ENCODE measurements at regions not wholly inside any gene's neighbourhood (a gene's known extent, or its start where the extent isn't known, plus 50 kb on each side); places are given as distances from the start of the nearest gene placed in this dataset.

DNA sequence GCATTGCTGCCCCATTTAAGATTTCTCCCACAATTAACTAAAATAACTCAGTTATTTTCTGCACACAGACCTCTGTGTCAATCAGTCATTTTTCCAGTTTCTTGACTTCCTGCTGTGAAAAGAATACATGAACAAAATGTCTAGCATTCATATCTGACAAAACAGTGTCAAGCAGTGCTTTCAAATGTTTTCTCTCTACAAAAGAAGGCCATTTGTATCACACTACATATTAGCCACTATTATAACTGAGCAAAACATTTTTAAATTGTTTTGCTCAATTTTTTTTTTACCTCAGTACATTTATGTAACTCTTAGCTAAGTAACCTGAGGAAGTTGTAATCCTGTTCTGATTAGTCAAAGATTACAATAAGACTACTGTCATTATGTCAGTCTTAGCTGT, 1498.5 kb upstream of the PRMT6 start:
- no peak overlapping the region for H3K27ac ChIP-seq (replicated peaks)
- TF ChIP-seq, protein P1, sequence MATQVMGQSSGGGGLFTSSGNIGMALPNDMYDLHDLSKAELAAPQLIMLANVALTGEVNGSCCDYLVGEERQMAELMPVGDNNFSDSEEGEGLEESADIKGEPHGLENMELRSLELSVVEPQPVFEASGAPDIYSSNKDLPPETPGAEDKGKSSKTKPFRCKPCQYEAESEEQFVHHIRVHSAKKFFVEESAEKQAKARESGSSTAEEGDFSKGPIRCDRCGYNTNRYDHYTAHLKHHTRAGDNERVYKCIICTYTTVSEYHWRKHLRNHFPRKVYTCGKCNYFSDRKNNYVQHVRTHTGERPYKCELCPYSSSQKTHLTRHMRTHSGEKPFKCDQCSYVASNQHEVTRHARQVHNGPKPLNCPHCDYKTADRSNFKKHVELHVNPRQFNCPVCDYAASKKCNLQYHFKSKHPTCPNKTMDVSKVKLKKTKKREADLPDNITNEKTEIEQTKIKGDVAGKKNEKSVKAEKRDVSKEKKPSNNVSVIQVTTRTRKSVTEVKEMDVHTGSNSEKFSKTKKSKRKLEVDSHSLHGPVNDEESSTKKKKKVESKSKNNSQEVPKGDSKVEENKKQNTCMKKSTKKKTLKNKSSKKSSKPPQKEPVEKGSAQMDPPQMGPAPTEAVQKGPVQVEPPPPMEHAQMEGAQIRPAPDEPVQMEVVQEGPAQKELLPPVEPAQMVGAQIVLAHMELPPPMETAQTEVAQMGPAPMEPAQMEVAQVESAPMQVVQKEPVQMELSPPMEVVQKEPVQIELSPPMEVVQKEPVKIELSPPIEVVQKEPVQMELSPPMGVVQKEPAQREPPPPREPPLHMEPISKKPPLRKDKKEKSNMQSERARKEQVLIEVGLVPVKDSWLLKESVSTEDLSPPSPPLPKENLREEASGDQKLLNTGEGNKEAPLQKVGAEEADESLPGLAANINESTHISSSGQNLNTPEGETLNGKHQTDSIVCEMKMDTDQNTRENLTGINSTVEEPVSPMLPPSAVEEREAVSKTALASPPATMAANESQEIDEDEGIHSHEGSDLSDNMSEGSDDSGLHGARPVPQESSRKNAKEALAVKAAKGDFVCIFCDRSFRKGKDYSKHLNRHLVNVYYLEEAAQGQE (IDR thresholded peaks at IDR 0.05; ENCODE audit: insufficient replicate concordance, low read depth) = no peak
- TF ChIP-seq GABPA (IDR thresholded peaks at IDR 0.05; ENCODE audit: low read depth) = no peak
- no peak for TF ChIP-seq POLR2AphosphoS5 (IDR thresholded peaks at IDR 0.05; ENCODE audit: low read depth)
- TF ChIP-seq SPI1 (IDR thresholded peaks at IDR 0.05; ENCODE audit: borderline replicate concordance, low read depth) = no peak
- TF ChIP-seq, protein P2, sequence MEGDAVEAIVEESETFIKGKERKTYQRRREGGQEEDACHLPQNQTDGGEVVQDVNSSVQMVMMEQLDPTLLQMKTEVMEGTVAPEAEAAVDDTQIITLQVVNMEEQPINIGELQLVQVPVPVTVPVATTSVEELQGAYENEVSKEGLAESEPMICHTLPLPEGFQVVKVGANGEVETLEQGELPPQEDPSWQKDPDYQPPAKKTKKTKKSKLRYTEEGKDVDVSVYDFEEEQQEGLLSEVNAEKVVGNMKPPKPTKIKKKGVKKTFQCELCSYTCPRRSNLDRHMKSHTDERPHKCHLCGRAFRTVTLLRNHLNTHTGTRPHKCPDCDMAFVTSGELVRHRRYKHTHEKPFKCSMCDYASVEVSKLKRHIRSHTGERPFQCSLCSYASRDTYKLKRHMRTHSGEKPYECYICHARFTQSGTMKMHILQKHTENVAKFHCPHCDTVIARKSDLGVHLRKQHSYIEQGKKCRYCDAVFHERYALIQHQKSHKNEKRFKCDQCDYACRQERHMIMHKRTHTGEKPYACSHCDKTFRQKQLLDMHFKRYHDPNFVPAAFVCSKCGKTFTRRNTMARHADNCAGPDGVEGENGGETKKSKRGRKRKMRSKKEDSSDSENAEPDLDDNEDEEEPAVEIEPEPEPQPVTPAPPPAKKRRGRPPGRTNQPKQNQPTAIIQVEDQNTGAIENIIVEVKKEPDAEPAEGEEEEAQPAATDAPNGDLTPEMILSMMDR (IDR thresholded peaks at IDR 0.05; ENCODE audit: insufficient read depth, low read length) = no peak
- DNase-seq (ENCODE audit: low read depth in 1 of 2, low spot score in 1 of 2) = no peak
- no peak overlapping the region for H3K4me3 ChIP-seq (replicated peaks; ENCODE audit: insufficient read depth, low read length)
- no peaks in the 10 kb centered on the region for H3K27me3 ChIP-seq (ENCODE audit: insufficient read depth, poor library complexity, severe bottlenecking)

DNA sequence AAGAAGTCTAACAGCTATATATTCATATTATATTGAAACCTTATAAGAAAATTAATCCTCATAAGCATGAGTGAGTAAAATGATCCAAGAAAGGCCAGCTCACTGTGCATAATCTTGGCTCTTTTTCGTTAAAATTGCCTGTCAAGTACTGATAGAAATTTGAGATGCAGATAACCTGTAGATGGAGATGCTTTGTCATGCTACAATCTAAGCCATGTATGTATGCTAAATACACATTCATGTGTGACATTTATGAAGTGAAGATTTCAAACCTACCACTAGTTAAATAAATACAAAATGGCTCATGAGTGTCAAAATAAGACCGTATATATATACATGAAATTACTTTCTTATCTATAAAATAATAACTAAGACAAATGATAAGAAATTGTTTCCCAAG, 1491.5 kb upstream of the PRMT6 start:
- TF ChIP-seq SPI1 (IDR thresholded peaks at IDR 0.05; ENCODE audit: borderline replicate concordance, low read depth) (no peak), GABPA (IDR thresholded peaks at IDR 0.05; ENCODE audit: low read depth) (no peak), POLR2AphosphoS5 (IDR thresholded peaks at IDR 0.05; ENCODE audit: low read depth) (no peak)
- TF ChIP-seq, protein P1 (IDR thresholded peaks at IDR 0.05; ENCODE audit: insufficient replicate concordance, low read depth) = no peak
- TF ChIP-seq, protein P2 (IDR thresholded peaks at IDR 0.05; ENCODE audit: insufficient read depth, low read length) = no peak
- Histone ChIP-seq H3K27me3 (ENCODE audit: insufficient read depth, poor library complexity, severe bottlenecking) (no peaks in the 10 kb centered on the region), H3K27ac (replicated peaks) (no peak overlapping the region), H3K4me3 (replicated peaks; ENCODE audit: insufficient read depth, low read length) (no peak overlapping the region)
- no peak for DNase-seq (ENCODE audit: low read depth in 1 of 2, low spot score in 1 of 2)

DNA sequence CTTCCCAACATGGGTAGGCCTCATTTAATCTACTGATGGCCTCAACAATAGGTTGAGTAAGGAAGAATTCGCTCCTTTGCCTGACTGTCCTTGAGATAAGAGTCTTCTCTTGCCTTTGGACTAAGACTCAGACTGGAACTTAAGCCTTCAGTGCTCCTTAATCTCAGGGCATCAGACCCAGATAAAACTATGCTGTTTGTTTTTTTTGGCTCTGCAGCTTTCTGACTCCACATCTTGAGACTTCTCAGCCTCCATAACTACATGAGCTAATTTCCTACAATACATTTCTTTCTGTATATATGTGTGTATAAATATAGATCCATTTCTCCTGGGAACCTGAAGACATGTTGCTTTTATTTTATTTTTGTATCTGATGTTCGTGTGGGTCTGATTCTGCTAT, 1470.7 kb upstream of the PRMT6 start:
- Histone ChIP-seq H3K27me3 (ENCODE audit: insufficient read depth, poor library complexity, severe bottlenecking) (no peaks in the 10 kb centered on the region), H3K27ac (replicated peaks) (no peak overlapping the region), H3K4me3 (replicated peaks; ENCODE audit: insufficient read depth, low read length) (no peak overlapping the region)
- TF ChIP-seq, protein P2 (IDR thresholded peaks at IDR 0.05; ENCODE audit: insufficient read depth, low read length) = no peak
- TF ChIP-seq SPI1 (IDR thresholded peaks at IDR 0.05; ENCODE audit: borderline replicate concordance, low read depth) = no peak
- TF ChIP-seq GABPA (IDR thresholded peaks at IDR 0.05; ENCODE audit: low read depth) = no peak
- no peak for DNase-seq (ENCODE audit: low read depth in 1 of 2, low spot score in 1 of 2)

DNA sequence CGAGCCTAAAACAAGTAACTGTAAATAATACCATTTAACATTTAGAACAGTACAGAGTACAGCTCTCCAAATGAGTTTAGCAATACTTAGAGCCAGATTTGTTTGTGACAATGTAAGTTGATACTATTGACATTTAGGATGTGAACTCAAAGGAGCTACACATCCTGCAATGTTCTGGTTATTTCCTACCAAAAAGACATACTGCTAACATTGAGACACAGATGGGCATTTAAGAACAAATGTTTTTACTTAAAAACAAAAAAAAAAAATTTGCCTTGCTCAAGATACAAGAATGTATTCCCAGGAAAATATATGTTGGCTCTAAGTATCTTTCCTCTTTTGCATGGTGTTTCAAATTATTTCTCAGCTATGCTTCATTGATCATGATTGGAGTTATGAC, 1464.8 kb upstream of the PRMT6 start:
- Histone ChIP-seq H3K4me3 (replicated peaks; ENCODE audit: insufficient read depth, low read length) (no peak overlapping the region), H3K27me3 (ENCODE audit: insufficient read depth, poor library complexity, severe bottlenecking) (no peaks in the 10 kb centered on the region), H3K27ac (replicated peaks) (no peak overlapping the region)
- no peak for DNase-seq (ENCODE audit: low read depth in 1 of 2, low spot score in 1 of 2)
- TF ChIP-seq SPI1 (IDR thresholded peaks at IDR 0.05; ENCODE audit: borderline replicate concordance, low read depth) (no peak), POLR2AphosphoS5 (IDR thresholded peaks at IDR 0.05; ENCODE audit: low read depth) (no peak), GABPA (IDR thresholded peaks at IDR 0.05; ENCODE audit: low read depth) (no peak)
- TF ChIP-seq, protein P2 (IDR thresholded peaks at IDR 0.05; ENCODE audit: insufficient read depth, low read length) = no peak
